ENCODE measurements at regions not wholly inside any gene's neighbourhood (a gene's known extent, or its start where the extent isn't known, plus 50 kb on each side); places are given as distances from the start of the nearest gene placed in this dataset.

DNA sequence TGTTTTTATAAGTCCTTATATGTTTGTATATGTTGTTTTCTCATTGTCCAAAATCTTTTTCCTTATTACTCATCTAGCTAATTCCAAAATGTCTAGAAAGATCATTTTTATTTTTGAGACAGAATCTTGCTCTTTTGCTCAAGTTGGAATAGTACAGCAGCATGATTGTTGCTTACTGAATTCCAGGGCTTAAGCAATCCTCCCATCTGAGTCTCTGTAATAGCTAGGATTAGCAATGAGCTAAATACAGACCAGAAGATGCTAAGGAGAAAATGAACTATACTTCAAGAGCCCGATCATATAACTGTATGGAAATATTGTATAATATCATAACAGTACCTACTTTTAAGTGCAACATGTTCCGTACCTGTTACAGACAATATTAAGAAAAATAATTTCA, 1027.0 kb downstream of the STIM2 start:
- TF ChIP-seq, protein P1, sequence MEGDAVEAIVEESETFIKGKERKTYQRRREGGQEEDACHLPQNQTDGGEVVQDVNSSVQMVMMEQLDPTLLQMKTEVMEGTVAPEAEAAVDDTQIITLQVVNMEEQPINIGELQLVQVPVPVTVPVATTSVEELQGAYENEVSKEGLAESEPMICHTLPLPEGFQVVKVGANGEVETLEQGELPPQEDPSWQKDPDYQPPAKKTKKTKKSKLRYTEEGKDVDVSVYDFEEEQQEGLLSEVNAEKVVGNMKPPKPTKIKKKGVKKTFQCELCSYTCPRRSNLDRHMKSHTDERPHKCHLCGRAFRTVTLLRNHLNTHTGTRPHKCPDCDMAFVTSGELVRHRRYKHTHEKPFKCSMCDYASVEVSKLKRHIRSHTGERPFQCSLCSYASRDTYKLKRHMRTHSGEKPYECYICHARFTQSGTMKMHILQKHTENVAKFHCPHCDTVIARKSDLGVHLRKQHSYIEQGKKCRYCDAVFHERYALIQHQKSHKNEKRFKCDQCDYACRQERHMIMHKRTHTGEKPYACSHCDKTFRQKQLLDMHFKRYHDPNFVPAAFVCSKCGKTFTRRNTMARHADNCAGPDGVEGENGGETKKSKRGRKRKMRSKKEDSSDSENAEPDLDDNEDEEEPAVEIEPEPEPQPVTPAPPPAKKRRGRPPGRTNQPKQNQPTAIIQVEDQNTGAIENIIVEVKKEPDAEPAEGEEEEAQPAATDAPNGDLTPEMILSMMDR (IDR thresholded peaks at IDR 0.05): no peak
- no peak for TF ChIP-seq POLR2A (IDR thresholded peaks at IDR 0.05)

All from body of pancreas (tissue), 4 donors.